A549 (cell line): ENCODE measurements at regions not wholly inside any gene's neighbourhood (a gene's known extent, or its start where the extent isn't known, plus 50 kb on each side); places are given as distances from the start of the nearest gene placed in this dataset.

Experiments used
- EP300 ChIP-seq, 2 experiments: fragments of >200 bp; sonication (Bioruptor Twin); formaldehyde crosslinking; IDR thresholded peaks; 2 replicates in 1 of 2; 3 replicates in 1 of 2; pipeline ENCODE4 v1.6.1; 2016 to 2017
- ESRRA ChIP-seq: fragments of 150-350 bp; IDR thresholded peaks from 2 replicates; pipeline ENCODE4 v1.6.1; 2014; ENCODE audit warnings: mild to moderate bottlenecking, low read length, borderline replicate concordance
- JUN ChIP-seq, 2 experiments: fragments of >200 bp; sonication (Bioruptor Twin); formaldehyde crosslinking; IDR thresholded peaks; 2 replicates in 1 of 2; 3 replicates in 1 of 2; pipeline ENCODE4 v1.6.1; 2016 to 2017
- POLR2A ChIP-seq: IDR thresholded peaks from 2 replicates; pipeline ENCODE4 v1.6.1; 2012; ENCODE audit warnings: mild to moderate bottlenecking, low read length
- TFCP2L1 ChIP-seq: fragments of 250-450 bp; sonication (Bioruptor Pico); IDR thresholded peaks from 2 replicates; pipeline ENCODE4 v1.5.0; 2021; ENCODE audit warnings: mild to moderate bottlenecking
- TF ChIP-seq, protein P1 (sequence below): fragments of >200 bp; sonication (Bioruptor Twin); formaldehyde crosslinking; IDR thresholded peaks from 3 replicates; pipeline ENCODE4 v1.5.1; 2016
- TF ChIP-seq, protein P2 (sequence below): fragments of 250-450 bp; sonication (Bioruptor Pico); IDR thresholded peaks from 2 replicates; pipeline ENCODE4 v1.5.0; 2021; ENCODE audit warnings: mild to moderate bottlenecking, moderate library complexity, borderline replicate concordance

DNA sequence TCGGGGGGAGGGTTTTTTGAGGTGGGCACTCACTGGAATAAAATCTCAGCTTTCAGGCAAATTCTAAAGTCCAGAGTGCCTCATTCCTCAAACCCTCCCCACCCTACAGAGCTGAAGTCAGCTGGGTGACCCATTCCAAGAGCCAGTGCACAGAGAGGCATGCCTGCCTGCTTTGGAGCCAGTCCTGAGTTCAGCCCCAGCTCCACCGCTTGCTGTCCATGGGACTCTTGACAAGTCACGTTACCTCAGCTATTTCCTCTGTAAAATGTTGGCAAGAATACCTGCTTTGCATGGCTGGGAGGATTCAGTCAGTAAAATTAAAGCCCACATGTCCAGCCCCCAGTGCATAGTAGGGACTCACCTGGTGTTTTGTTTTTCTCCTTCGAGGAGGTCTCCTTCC is 125.9 kb upstream of the PJA1 start:
- TF ChIP-seq, protein P1, sequence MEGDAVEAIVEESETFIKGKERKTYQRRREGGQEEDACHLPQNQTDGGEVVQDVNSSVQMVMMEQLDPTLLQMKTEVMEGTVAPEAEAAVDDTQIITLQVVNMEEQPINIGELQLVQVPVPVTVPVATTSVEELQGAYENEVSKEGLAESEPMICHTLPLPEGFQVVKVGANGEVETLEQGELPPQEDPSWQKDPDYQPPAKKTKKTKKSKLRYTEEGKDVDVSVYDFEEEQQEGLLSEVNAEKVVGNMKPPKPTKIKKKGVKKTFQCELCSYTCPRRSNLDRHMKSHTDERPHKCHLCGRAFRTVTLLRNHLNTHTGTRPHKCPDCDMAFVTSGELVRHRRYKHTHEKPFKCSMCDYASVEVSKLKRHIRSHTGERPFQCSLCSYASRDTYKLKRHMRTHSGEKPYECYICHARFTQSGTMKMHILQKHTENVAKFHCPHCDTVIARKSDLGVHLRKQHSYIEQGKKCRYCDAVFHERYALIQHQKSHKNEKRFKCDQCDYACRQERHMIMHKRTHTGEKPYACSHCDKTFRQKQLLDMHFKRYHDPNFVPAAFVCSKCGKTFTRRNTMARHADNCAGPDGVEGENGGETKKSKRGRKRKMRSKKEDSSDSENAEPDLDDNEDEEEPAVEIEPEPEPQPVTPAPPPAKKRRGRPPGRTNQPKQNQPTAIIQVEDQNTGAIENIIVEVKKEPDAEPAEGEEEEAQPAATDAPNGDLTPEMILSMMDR = no peak
- TF ChIP-seq, protein P2, sequence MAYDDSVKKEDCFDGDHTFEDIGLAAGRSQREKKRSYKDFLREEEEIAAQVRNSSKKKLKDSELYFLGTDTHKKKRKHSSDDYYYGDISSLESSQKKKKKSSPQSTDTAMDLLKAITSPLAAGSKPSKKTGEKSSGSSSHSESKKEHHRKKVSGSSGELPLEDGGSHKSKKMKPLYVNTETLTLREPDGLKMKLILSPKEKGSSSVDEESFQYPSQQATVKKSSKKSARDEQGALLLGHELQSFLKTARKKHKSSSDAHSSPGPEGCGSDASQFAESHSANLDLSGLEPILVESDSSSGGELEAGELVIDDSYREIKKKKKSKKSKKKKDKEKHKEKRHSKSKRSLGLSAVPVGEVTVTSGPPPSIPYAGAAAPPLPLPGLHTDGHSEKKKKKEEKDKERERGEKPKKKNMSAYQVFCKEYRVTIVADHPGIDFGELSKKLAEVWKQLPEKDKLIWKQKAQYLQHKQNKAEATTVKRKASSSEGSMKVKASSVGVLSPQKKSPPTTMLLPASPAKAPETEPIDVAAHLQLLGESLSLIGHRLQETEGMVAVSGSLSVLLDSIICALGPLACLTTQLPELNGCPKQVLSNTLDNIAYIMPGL (CRISPR knock-in tag) = no peak
- TF ChIP-seq EP300 (IDR thresholded peaks at IDR 0.05) = no peak
- TF ChIP-seq POLR2A = no peak
- no peak for TF ChIP-seq ESRRA
- no peak for TF ChIP-seq JUN (IDR thresholded peaks at IDR 0.05)
- TF ChIP-seq TFCP2L1 = no peak
